ENCODE measurements at regions not wholly inside any gene's neighbourhood (a gene's known extent, or its start where the extent isn't known, plus 50 kb on each side); places are given as distances from the start of the nearest gene placed in this dataset.

DNA sequence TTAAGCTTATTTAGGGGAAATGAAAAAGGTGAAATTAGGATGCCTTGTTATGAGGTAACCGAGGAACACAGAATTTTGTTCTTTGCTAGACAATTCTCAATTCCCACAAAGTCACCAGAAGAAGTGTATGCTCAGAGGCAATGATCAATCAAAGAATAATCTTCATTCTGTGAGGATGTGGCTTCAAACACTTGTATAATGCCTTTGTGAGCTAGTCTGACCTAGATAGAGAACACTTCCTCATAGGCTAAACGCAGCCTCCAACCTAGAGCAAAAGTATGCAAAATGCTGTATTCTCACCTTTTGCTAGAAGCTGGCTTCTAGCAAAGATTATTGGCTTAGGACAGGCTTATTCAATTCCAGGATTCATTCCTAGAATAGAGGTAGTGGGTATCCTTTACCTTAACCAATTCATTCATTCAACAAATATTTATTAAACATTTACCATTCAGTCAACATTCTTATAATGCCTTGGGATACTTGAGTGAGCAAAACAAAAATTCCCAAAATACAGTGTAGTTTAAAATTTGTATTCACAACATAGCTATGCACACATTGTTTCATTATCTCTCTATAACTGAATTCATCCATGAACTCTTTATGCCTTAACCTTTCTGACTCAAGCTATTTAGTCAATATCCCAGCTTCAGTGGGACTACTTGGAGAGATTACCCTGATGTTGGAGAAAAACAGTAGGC lies 530.2 kb downstream of the PTPRC start:
- TF ChIP-seq, protein P1, sequence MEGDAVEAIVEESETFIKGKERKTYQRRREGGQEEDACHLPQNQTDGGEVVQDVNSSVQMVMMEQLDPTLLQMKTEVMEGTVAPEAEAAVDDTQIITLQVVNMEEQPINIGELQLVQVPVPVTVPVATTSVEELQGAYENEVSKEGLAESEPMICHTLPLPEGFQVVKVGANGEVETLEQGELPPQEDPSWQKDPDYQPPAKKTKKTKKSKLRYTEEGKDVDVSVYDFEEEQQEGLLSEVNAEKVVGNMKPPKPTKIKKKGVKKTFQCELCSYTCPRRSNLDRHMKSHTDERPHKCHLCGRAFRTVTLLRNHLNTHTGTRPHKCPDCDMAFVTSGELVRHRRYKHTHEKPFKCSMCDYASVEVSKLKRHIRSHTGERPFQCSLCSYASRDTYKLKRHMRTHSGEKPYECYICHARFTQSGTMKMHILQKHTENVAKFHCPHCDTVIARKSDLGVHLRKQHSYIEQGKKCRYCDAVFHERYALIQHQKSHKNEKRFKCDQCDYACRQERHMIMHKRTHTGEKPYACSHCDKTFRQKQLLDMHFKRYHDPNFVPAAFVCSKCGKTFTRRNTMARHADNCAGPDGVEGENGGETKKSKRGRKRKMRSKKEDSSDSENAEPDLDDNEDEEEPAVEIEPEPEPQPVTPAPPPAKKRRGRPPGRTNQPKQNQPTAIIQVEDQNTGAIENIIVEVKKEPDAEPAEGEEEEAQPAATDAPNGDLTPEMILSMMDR (IDR thresholded peaks at IDR 0.05), result no peak
- no peak for TF ChIP-seq POLR2A (IDR thresholded peaks at IDR 0.05)

Measured in thyroid gland (tissue), 4 donors.